ENCODE measurements at regions not wholly inside any gene's neighbourhood (a gene's known extent, or its start where the extent isn't known, plus 50 kb on each side); places are given as distances from the start of the nearest gene placed in this dataset.
"Not testable (repeated sequence)": the region's sequence is repeated elsewhere in the genome, so short reads cannot be mapped to it uniquely, and the experiment has no call there.

GRCh38 chr2:111433892-111434607, 313.3 kb downstream of the BCL2L11 start:
- CTCF ChIA-PET; H3K4me3 Mint-ChIP-seq (ENCODE audit: unreplicated experiment); H3K27me3 Mint-ChIP-seq (ENCODE audit: insufficient read depth, unreplicated experiment); H3K36me3 Mint-ChIP-seq (ENCODE audit: insufficient read depth, unreplicated experiment); H3K27ac Mint-ChIP-seq (ENCODE audit: low read depth, unreplicated experiment); intact Hi-C loops (cut with micrococcal nuclease); BruUV-seq (replicated peaks); DNase-seq (ENCODE audit: unreplicated experiment); H3K9me3 Mint-ChIP-seq (ENCODE audit: unreplicated experiment); POLR2A ChIA-PET; H3K4me1 Mint-ChIP-seq (ENCODE audit: insufficient read depth, unreplicated experiment): not testable (repeated sequence)

- DNase-seq (ENCODE audit: unreplicated experiment); H3K27ac Mint-ChIP-seq (ENCODE audit: low read depth, unreplicated experiment); H3K9me3 Mint-ChIP-seq (ENCODE audit: unreplicated experiment); CTCF ChIA-PET; H3K4me3 Mint-ChIP-seq (ENCODE audit: unreplicated experiment); POLR2A ChIA-PET; intact Hi-C loops (cut with micrococcal nuclease); H3K4me1 Mint-ChIP-seq (ENCODE audit: insufficient read depth, unreplicated experiment); BruUV-seq (replicated peaks); H3K27me3 Mint-ChIP-seq (ENCODE audit: insufficient read depth, unreplicated experiment); H3K36me3 Mint-ChIP-seq (ENCODE audit: insufficient read depth, unreplicated experiment): not testable (repeated sequence)
Measured at GRCh38 chr2:111434608-111434939, 313.9 kb downstream of the BCL2L11 start.

GRCh38 chr2:111435553-111436310, 315.0 kb downstream of the BCL2L11 start:
- H3K4me3 Mint-ChIP-seq (ENCODE audit: unreplicated experiment); intact Hi-C loops (cut with micrococcal nuclease); H3K27ac Mint-ChIP-seq (ENCODE audit: low read depth, unreplicated experiment); DNase-seq (ENCODE audit: unreplicated experiment); CTCF ChIA-PET; H3K27me3 Mint-ChIP-seq (ENCODE audit: insufficient read depth, unreplicated experiment); H3K36me3 Mint-ChIP-seq (ENCODE audit: insufficient read depth, unreplicated experiment); POLR2A ChIA-PET; H3K9me3 Mint-ChIP-seq (ENCODE audit: unreplicated experiment); H3K4me1 Mint-ChIP-seq (ENCODE audit: insufficient read depth, unreplicated experiment); BruUV-seq (replicated peaks): not testable (repeated sequence)

- POLR2A ChIA-PET; CTCF ChIA-PET; DNase-seq (ENCODE audit: unreplicated experiment); intact Hi-C loops (cut with micrococcal nuclease); H3K9me3 Mint-ChIP-seq (ENCODE audit: unreplicated experiment); H3K36me3 Mint-ChIP-seq (ENCODE audit: insufficient read depth, unreplicated experiment); H3K4me3 Mint-ChIP-seq (ENCODE audit: unreplicated experiment); BruUV-seq (replicated peaks); H3K27me3 Mint-ChIP-seq (ENCODE audit: insufficient read depth, unreplicated experiment); H3K4me1 Mint-ChIP-seq (ENCODE audit: insufficient read depth, unreplicated experiment); H3K27ac Mint-ChIP-seq (ENCODE audit: low read depth, unreplicated experiment): not testable (repeated sequence)
Measured at GRCh38 chr2:111436411-111436810, 315.7 kb downstream of the BCL2L11 start.

- H3K27ac Mint-ChIP-seq (ENCODE audit: low read depth, unreplicated experiment); DNase-seq (ENCODE audit: unreplicated experiment); BruUV-seq (replicated peaks); H3K27me3 Mint-ChIP-seq (ENCODE audit: insufficient read depth, unreplicated experiment); H3K4me3 Mint-ChIP-seq (ENCODE audit: unreplicated experiment); intact Hi-C loops (cut with micrococcal nuclease); H3K9me3 Mint-ChIP-seq (ENCODE audit: unreplicated experiment); CTCF ChIA-PET; H3K36me3 Mint-ChIP-seq (ENCODE audit: insufficient read depth, unreplicated experiment); H3K4me1 Mint-ChIP-seq (ENCODE audit: insufficient read depth, unreplicated experiment): not testable (repeated sequence)
- POLR2A ChIA-PET = interaction anchor here (0.6 kb wide), 1 partner anchor 317 kb away, joined by 3 read pairs; the partner anchor contains the start of gene BCL2L11
Measured at GRCh38 chr2:111437288-111437990, 316.7 kb downstream of the BCL2L11 start.

- intact Hi-C loops (cut with micrococcal nuclease); H3K27ac Mint-ChIP-seq (ENCODE audit: low read depth, unreplicated experiment); H3K4me3 Mint-ChIP-seq (ENCODE audit: unreplicated experiment); H3K27me3 Mint-ChIP-seq (ENCODE audit: insufficient read depth, unreplicated experiment); DNase-seq (ENCODE audit: unreplicated experiment); BruUV-seq (replicated peaks); H3K4me1 Mint-ChIP-seq (ENCODE audit: insufficient read depth, unreplicated experiment); H3K36me3 Mint-ChIP-seq (ENCODE audit: insufficient read depth, unreplicated experiment); CTCF ChIA-PET; H3K9me3 Mint-ChIP-seq (ENCODE audit: unreplicated experiment); POLR2A ChIA-PET: not testable (repeated sequence)
Measured at GRCh38 chr2:111438161-111438560, 317.4 kb downstream of the BCL2L11 start.

GRCh38 chr2:111439237-111439636, 318.5 kb downstream of the BCL2L11 start:
- intact Hi-C loops (cut with micrococcal nuclease); H3K9me3 Mint-ChIP-seq (ENCODE audit: unreplicated experiment); H3K36me3 Mint-ChIP-seq (ENCODE audit: insufficient read depth, unreplicated experiment); POLR2A ChIA-PET; CTCF ChIA-PET; H3K27ac Mint-ChIP-seq (ENCODE audit: low read depth, unreplicated experiment); H3K27me3 Mint-ChIP-seq (ENCODE audit: insufficient read depth, unreplicated experiment); H3K4me1 Mint-ChIP-seq (ENCODE audit: insufficient read depth, unreplicated experiment); H3K4me3 Mint-ChIP-seq (ENCODE audit: unreplicated experiment); DNase-seq (ENCODE audit: unreplicated experiment); BruUV-seq (replicated peaks): not testable (repeated sequence)

GRCh38 chr2:111441614-111442013, 320.9 kb downstream of the BCL2L11 start:
- BruUV-seq (replicated peaks); intact Hi-C loops (cut with micrococcal nuclease); POLR2A ChIA-PET; H3K27ac Mint-ChIP-seq (ENCODE audit: low read depth, unreplicated experiment); H3K36me3 Mint-ChIP-seq (ENCODE audit: insufficient read depth, unreplicated experiment); H3K4me3 Mint-ChIP-seq (ENCODE audit: unreplicated experiment); CTCF ChIA-PET; H3K9me3 Mint-ChIP-seq (ENCODE audit: unreplicated experiment); H3K4me1 Mint-ChIP-seq (ENCODE audit: insufficient read depth, unreplicated experiment); DNase-seq (ENCODE audit: unreplicated experiment); H3K27me3 Mint-ChIP-seq (ENCODE audit: insufficient read depth, unreplicated experiment): not testable (repeated sequence)

GRCh38 chr2:111442767-111443454, 322.2 kb downstream of the BCL2L11 start:
- H3K4me1 Mint-ChIP-seq (ENCODE audit: insufficient read depth, unreplicated experiment); BruUV-seq (replicated peaks); DNase-seq (ENCODE audit: unreplicated experiment); H3K4me3 Mint-ChIP-seq (ENCODE audit: unreplicated experiment); POLR2A ChIA-PET; CTCF ChIA-PET; H3K27ac Mint-ChIP-seq (ENCODE audit: low read depth, unreplicated experiment); H3K9me3 Mint-ChIP-seq (ENCODE audit: unreplicated experiment); H3K27me3 Mint-ChIP-seq (ENCODE audit: insufficient read depth, unreplicated experiment); intact Hi-C loops (cut with micrococcal nuclease); H3K36me3 Mint-ChIP-seq (ENCODE audit: insufficient read depth, unreplicated experiment): not testable (repeated sequence)

Data from MCF 10A (cell line).